Activated naive CD8-positive, alpha-beta T cell treated with anti-CD3 and anti-CD28 coated beads, Interleukin-2, amount 10 ng/mL, durations not matched to agents 7 days and 5 days (primary cell): ENCODE measurements at regions not wholly inside any gene's neighbourhood (a gene's known extent, or its start where the extent isn't known, plus 50 kb on each side); places are given as distances from the start of the nearest gene placed in this dataset.
"Not testable (repeated sequence)": the region's sequence is repeated elsewhere in the genome, so short reads cannot be mapped to it uniquely, and the experiment has no call there.

ENCODE experiments used
- ATAC-seq: fragments of 150-1000 bp; cut with Tn5 transposase; one replicate; pipeline ENCODE4 v1.10.0; 2021; ENCODE audit warnings: low read depth, moderate library complexity
- POLR2A ChIA-PET: fragments of 350-600 bp; sonication (Branson Sonifier 250); formaldehyde crosslinking; loops from one replicate; lab custom pipeline; 2021; ENCODE audit warnings: antibody characterized with exemption; lab: Charles Lee
- DNase-seq: peaks from one replicate; pipeline ENCODE4 v3.0.0; 2021
- H3K27ac Mint-ChIP-seq: one replicate; pipeline ENCODE4 v1.8.0; 2022; ENCODE audit warnings: mild to moderate bottlenecking, mixed read lengths
- H3K27me3 Mint-ChIP-seq: one replicate; pipeline ENCODE4 v1.8.0; 2022; ENCODE audit warnings: mild to moderate bottlenecking, moderate library complexity, mixed read lengths
- H3K36me3 Mint-ChIP-seq: one replicate; pipeline ENCODE4 v1.8.0; 2021; ENCODE audit warnings: mild to moderate bottlenecking, mixed read lengths
- H3K4me1 Mint-ChIP-seq: one replicate; pipeline ENCODE4 v1.8.0; 2021; ENCODE audit warnings: mixed read lengths
- H3K4me3 Mint-ChIP-seq: one replicate; pipeline ENCODE4 v1.8.0; 2022; ENCODE audit warnings: mild to moderate bottlenecking, moderate library complexity, mixed read lengths
- H3K9me3 Mint-ChIP-seq: one replicate; pipeline ENCODE4 v1.8.0; 2021; ENCODE audit warnings: mixed read lengths

- Mint-ChIP-seq H3K4me1 (peaks cover 1% of the 10 kb centered on the region), H3K4me3 (no peak overlapping the region), H3K27me3 (no peaks in the 10 kb centered on the region), H3K27ac (no peak overlapping the region), H3K36me3 (no peaks in the 10 kb centered on the region), H3K9me3 (no peaks in the 10 kb centered on the region)
- POLR2A ChIA-PET = no interaction called here
- ATAC-seq (no peak), DNase-seq (no peak)
Observed at GRCh38 chr2:192410319-192410718, 215.6 kb upstream of the TMEFF2 start.

- H3K9me3 Mint-ChIP-seq = no peaks in the 10 kb centered on the region
- H3K27me3 Mint-ChIP-seq = no peaks in the 10 kb centered on the region
- no peaks in the 10 kb centered on the region for H3K36me3 Mint-ChIP-seq
- H3K4me3 Mint-ChIP-seq = no peak overlapping the region
- ATAC-seq (no peak), DNase-seq (no peak)
- H3K4me1 Mint-ChIP-seq = peaks cover 1% of the 10 kb centered on the region
- POLR2A ChIA-PET = no interaction called here
- H3K27ac Mint-ChIP-seq = no peak overlapping the region
Observed at GRCh38 chr2:192407692-192408091, 213.0 kb upstream of the TMEFF2 start.

- Mint-ChIP-seq H3K36me3 (no peaks in the 10 kb centered on the region), H3K9me3 (peaks cover 1% of the 10 kb centered on the region), H3K4me1 (no peaks in the 10 kb centered on the region), H3K27me3 (no peaks in the 10 kb centered on the region), H3K27ac (no peak overlapping the region), H3K4me3 (no peak overlapping the region)
- DNase-seq = no peak
- POLR2A ChIA-PET = no interaction called here
- ATAC-seq = no peak
Observed at GRCh38 chr2:192398236-192398635, 203.5 kb upstream of the TMEFF2 start.

- POLR2A ChIA-PET = no interaction called here
- Mint-ChIP-seq H3K27ac (no peak overlapping the region), H3K4me1 (no peaks in the 10 kb centered on the region), H3K9me3 (peaks cover 1% of the 10 kb centered on the region), H3K4me3 (no peak overlapping the region), H3K36me3 (no peaks in the 10 kb centered on the region), H3K27me3 (no peaks in the 10 kb centered on the region)
- ATAC-seq = no peak
- DNase-seq = no peak
Observed at GRCh38 chr2:192394605-192395004, 199.9 kb upstream of the TMEFF2 start.

- Mint-ChIP-seq H3K27me3 (no peaks in the 10 kb centered on the region), H3K4me1 (no peaks in the 10 kb centered on the region), H3K4me3 (no peak overlapping the region), H3K36me3 (no peaks in the 10 kb centered on the region), H3K27ac (no peak overlapping the region), H3K9me3 (no peaks in the 10 kb centered on the region)
- POLR2A ChIA-PET = no interaction called here
- no peak for DNase-seq
- no peak for ATAC-seq
Observed at GRCh38 chr2:192391041-192391440, 196.3 kb upstream of the TMEFF2 start.

- no peaks in the 10 kb centered on the region for H3K4me1 Mint-ChIP-seq
- no peaks in the 10 kb centered on the region for H3K27me3 Mint-ChIP-seq
- peaks cover 1% of the 10 kb centered on the region for H3K9me3 Mint-ChIP-seq
- H3K4me3 Mint-ChIP-seq = no peak overlapping the region
- H3K36me3 Mint-ChIP-seq = no peaks in the 10 kb centered on the region
- POLR2A ChIA-PET = no interaction called here
- DNase-seq (no peak), ATAC-seq (no peak)
- H3K27ac Mint-ChIP-seq = no peak overlapping the region
Observed at GRCh38 chr2:192390401-192390800, 195.7 kb upstream of the TMEFF2 start.

- H3K9me3 Mint-ChIP-seq, POLR2A ChIA-PET, DNase-seq, H3K4me1 Mint-ChIP-seq, ATAC-seq, H3K27ac Mint-ChIP-seq, H3K4me3 Mint-ChIP-seq, H3K27me3 Mint-ChIP-seq, H3K36me3 Mint-ChIP-seq: not testable (repeated sequence)
Observed at GRCh38 chr2:192384191-192384590, 189.5 kb upstream of the TMEFF2 start.

- no peak for DNase-seq
- ATAC-seq = no peak
- no peak overlapping the region for H3K4me3 Mint-ChIP-seq
- no peak overlapping the region for H3K27ac Mint-ChIP-seq
- H3K4me1 Mint-ChIP-seq = no peaks in the 10 kb centered on the region
- H3K27me3 Mint-ChIP-seq = no peaks in the 10 kb centered on the region
- POLR2A ChIA-PET = no interaction called here
- no peaks in the 10 kb centered on the region for H3K36me3 Mint-ChIP-seq
- H3K9me3 Mint-ChIP-seq = peaks cover 5% of the 10 kb centered on the region
Observed at GRCh38 chr2:192381082-192381481, 186.3 kb upstream of the TMEFF2 start.

- ATAC-seq = no peak
- Mint-ChIP-seq H3K27me3 (no peaks in the 10 kb centered on the region), H3K27ac (no peak overlapping the region), H3K36me3 (no peaks in the 10 kb centered on the region), H3K9me3 (peaks cover 3% of the 10 kb centered on the region), H3K4me3 (no peak overlapping the region), H3K4me1 (no peaks in the 10 kb centered on the region)
- POLR2A ChIA-PET = no interaction called here
- DNase-seq = no peak
Observed at GRCh38 chr2:192379736-192380135, 185.0 kb upstream of the TMEFF2 start.

GRCh38 chr2:192377173-192377572, 182.4 kb upstream of the TMEFF2 start:
- ATAC-seq = no peak
- H3K4me3 Mint-ChIP-seq = no peak overlapping the region
- no peaks in the 10 kb centered on the region for H3K36me3 Mint-ChIP-seq
- H3K27me3 Mint-ChIP-seq = no peaks in the 10 kb centered on the region
- H3K27ac Mint-ChIP-seq = no peak overlapping the region
- H3K4me1 Mint-ChIP-seq = no peaks in the 10 kb centered on the region
- POLR2A ChIA-PET = no interaction called here
- DNase-seq = no peak
- no peaks in the 10 kb centered on the region for H3K9me3 Mint-ChIP-seq

- Mint-ChIP-seq H3K27me3 (no peaks in the 10 kb centered on the region), H3K4me1 (no peaks in the 10 kb centered on the region), H3K9me3 (no peaks in the 10 kb centered on the region), H3K4me3 (no peak overlapping the region), H3K27ac (no peak overlapping the region), H3K36me3 (no peaks in the 10 kb centered on the region)
- POLR2A ChIA-PET = no interaction called here
- DNase-seq (no peak), ATAC-seq (no peak)
Observed at GRCh38 chr2:192373754-192374153, 179.0 kb upstream of the TMEFF2 start.

- H3K4me1 Mint-ChIP-seq = no peaks in the 10 kb centered on the region
- H3K36me3 Mint-ChIP-seq = no peaks in the 10 kb centered on the region
- no peaks in the 10 kb centered on the region for H3K9me3 Mint-ChIP-seq
- POLR2A ChIA-PET = no interaction called here
- H3K27ac Mint-ChIP-seq = no peak overlapping the region
- ATAC-seq (no peak), DNase-seq (no peak)
- no peaks in the 10 kb centered on the region for H3K27me3 Mint-ChIP-seq
- no peak overlapping the region for H3K4me3 Mint-ChIP-seq
Observed at GRCh38 chr2:192373221-192373620, 178.5 kb upstream of the TMEFF2 start.

GRCh38 chr2:192369969-192370368, 175.2 kb upstream of the TMEFF2 start:
- Mint-ChIP-seq H3K4me1 (no peaks in the 10 kb centered on the region), H3K27ac (no peak overlapping the region), H3K4me3 (no peak overlapping the region), H3K9me3 (no peaks in the 10 kb centered on the region), H3K27me3 (no peaks in the 10 kb centered on the region), H3K36me3 (no peaks in the 10 kb centered on the region)
- POLR2A ChIA-PET = no interaction called here
- DNase-seq (no peak), ATAC-seq (no peak)

- Mint-ChIP-seq H3K27ac (no peak overlapping the region), H3K27me3 (no peaks in the 10 kb centered on the region), H3K9me3 (peaks cover 3% of the 10 kb centered on the region), H3K4me3 (no peak overlapping the region), H3K36me3 (no peaks in the 10 kb centered on the region), H3K4me1 (no peaks in the 10 kb centered on the region)
- ATAC-seq (no peak), DNase-seq (no peak)
- POLR2A ChIA-PET = no interaction called here
Observed at GRCh38 chr2:192357217-192357616, 162.5 kb upstream of the TMEFF2 start.
